ENCODE measurements at regions not wholly inside any gene's neighbourhood (a gene's known extent, or its start where the extent isn't known, plus 50 kb on each side); places are given as distances from the start of the nearest gene placed in this dataset.

GRCh38 chrX:150119323-150119722 is 181.0 kb upstream of the EOLA2 start:
- TF ChIP-seq, protein P1, sequence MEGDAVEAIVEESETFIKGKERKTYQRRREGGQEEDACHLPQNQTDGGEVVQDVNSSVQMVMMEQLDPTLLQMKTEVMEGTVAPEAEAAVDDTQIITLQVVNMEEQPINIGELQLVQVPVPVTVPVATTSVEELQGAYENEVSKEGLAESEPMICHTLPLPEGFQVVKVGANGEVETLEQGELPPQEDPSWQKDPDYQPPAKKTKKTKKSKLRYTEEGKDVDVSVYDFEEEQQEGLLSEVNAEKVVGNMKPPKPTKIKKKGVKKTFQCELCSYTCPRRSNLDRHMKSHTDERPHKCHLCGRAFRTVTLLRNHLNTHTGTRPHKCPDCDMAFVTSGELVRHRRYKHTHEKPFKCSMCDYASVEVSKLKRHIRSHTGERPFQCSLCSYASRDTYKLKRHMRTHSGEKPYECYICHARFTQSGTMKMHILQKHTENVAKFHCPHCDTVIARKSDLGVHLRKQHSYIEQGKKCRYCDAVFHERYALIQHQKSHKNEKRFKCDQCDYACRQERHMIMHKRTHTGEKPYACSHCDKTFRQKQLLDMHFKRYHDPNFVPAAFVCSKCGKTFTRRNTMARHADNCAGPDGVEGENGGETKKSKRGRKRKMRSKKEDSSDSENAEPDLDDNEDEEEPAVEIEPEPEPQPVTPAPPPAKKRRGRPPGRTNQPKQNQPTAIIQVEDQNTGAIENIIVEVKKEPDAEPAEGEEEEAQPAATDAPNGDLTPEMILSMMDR (IDR thresholded peaks at IDR 0.05) = no peak
- TF ChIP-seq POLR2A (IDR thresholded peaks at IDR 0.05) = no peak
